ENCODE measurements at regions not wholly inside any gene's neighbourhood (a gene's known extent, or its start where the extent isn't known, plus 50 kb on each side); places are given as distances from the start of the nearest gene placed in this dataset.
"Not testable (repeated sequence)": the region's sequence is repeated elsewhere in the genome, so short reads cannot be mapped to it uniquely, and the experiment has no call there.

GRCh38 chr9:72471096-72471495 is 50.3 kb upstream of the TMC1 start:
- DNase-seq: no peak

GRCh38 chr9:72467766-72468738 is 53.4 kb upstream of the TMC1 start:
- no peak for DNase-seq

- no peak for DNase-seq
Measured at GRCh38 chr9:72465593-72465984, 55.8 kb upstream of the TMC1 start.

GRCh38 chr9:72464857-72465592 is 56.4 kb upstream of the TMC1 start:
- no peak for DNase-seq

GRCh38 chr9:72462340-72462739 is 59.1 kb upstream of the TMC1 start:
- DNase-seq: no peak

- no peak for DNase-seq
Measured at GRCh38 chr9:72460342-72461312, 60.8 kb upstream of the TMC1 start.

GRCh38 chr9:72459308-72459707 is 62.1 kb upstream of the TMC1 start:
- no peak for DNase-seq

GRCh38 chr9:72458153-72458552 is 63.3 kb upstream of the TMC1 start:
- no peak for DNase-seq

GRCh38 chr9:72457366-72457765 is 64.0 kb upstream of the TMC1 start:
- DNase-seq: no peak

- DNase-seq: no peak
Measured at GRCh38 chr9:72454871-72455491, 66.4 kb upstream of the TMC1 start.

- no peak for DNase-seq
Measured at GRCh38 chr9:72453797-72454196, 67.6 kb upstream of the TMC1 start.

GRCh38 chr9:72446241-72446640 is 75.2 kb upstream of the TMC1 start:
- DNase-seq: not testable (repeated sequence)

- DNase-seq: no peak
Measured at GRCh38 chr9:72445306-72445995, 76.0 kb upstream of the TMC1 start.

- DNase-seq: no peak
Measured at GRCh38 chr9:72444435-72444834, 77.0 kb upstream of the TMC1 start.

GRCh38 chr9:72443855-72444254 is 77.6 kb upstream of the TMC1 start:
- peak; percentile 37 for DNase-seq

- DNase-seq: no peak
Measured at GRCh38 chr9:72441848-72442607, 77.0 kb upstream of the ZFAND5 start.

- no peak for DNase-seq
Measured at GRCh38 chr9:72440992-72441847, 76.2 kb upstream of the ZFAND5 start.

- DNase-seq: no peak
Measured at GRCh38 chr9:72440378-72440777, 75.4 kb upstream of the ZFAND5 start.

GRCh38 chr9:72433616-72434267 is 68.7 kb upstream of the ZFAND5 start:
- DNase-seq: not testable (repeated sequence)

Data from CD4-positive, alpha-beta T cell treated with Interleukin-21 for 1 hour (primary cell).